Karpas-422 (cell line): ENCODE measurements at regions not wholly inside any gene's neighbourhood (a gene's known extent, or its start where the extent isn't known, plus 50 kb on each side); places are given as distances from the start of the nearest gene placed in this dataset.

ENCODE experiments used
- DNase-seq: peaks from one replicate; pipeline ENCODE4 v3.0.0-alpha.2; 2015
- H2AFZ ChIP-seq: fragments of 200-600 bp; sonication (generic); 2 replicates; pipeline ENCODE4 v1.6.1; 2014; ENCODE audit warnings: antibody characterized with exemption, low read length, mixed read lengths
- H3K27ac ChIP-seq: fragments of 200-600 bp; sonication (generic); 2 replicates; pipeline ENCODE4 v1.5.1; 2014; ENCODE audit warnings: mild to moderate bottlenecking, low read length, moderate library complexity
- H3K27me3 ChIP-seq: fragments of 200-600 bp; sonication (generic); 2 replicates; pipeline ENCODE4 v1.6.1; 2014; ENCODE audit warnings: low read length, mixed read lengths
- H3K36me3 ChIP-seq: fragments of 200-600 bp; sonication (generic); 2 replicates; pipeline ENCODE4 v1.6.1; 2014; ENCODE audit warnings: low read length, mixed read lengths; ENCODE audit not compliant: insufficient read depth
- H3K4me1 ChIP-seq: fragments of 200-600 bp; sonication (generic); 2 replicates; pipeline ENCODE4 v1.6.1; 2014; ENCODE audit warnings: mild to moderate bottlenecking, low read length, mixed read lengths
- H3K4me2 ChIP-seq: fragments of 200-600 bp; sonication (generic); 2 replicates; pipeline ENCODE4 v1.6.1; 2014; ENCODE audit warnings: low read length, low read depth, mild to moderate bottlenecking; ENCODE audit not compliant: poor library complexity, severe bottlenecking
- H3K4me3 ChIP-seq: fragments of 200-600 bp; sonication (generic); 2 replicates; pipeline ENCODE4 v1.5.1; 2014; ENCODE audit warnings: mild to moderate bottlenecking, antibody characterized with exemption, low read length, mixed read lengths
- H3K79me2 ChIP-seq: fragments of 200-600 bp; sonication (generic); 2 replicates; pipeline ENCODE4 v1.6.1; 2014; ENCODE audit warnings: mild to moderate bottlenecking, low read length, mixed read lengths
- H3K9ac ChIP-seq: fragments of 200-600 bp; sonication (generic); 2 replicates; pipeline ENCODE4 v1.6.0; 2014; ENCODE audit warnings: low read length
- H3K9me2 ChIP-seq: fragments of 200-600 bp; sonication (generic), shearing (Covaris generic); replicated peaks from 2 replicates; pipeline ENCODE4 v1.6.0; 2014; ENCODE audit warnings: mild to moderate bottlenecking, low read length, moderate library complexity; ENCODE audit not compliant: insufficient read depth
- H3K9me3 ChIP-seq: fragments of 300-700, 200-600 bp; sonication (generic); 2 replicates; pipeline ENCODE4 v1.6.1; 2014; ENCODE audit warnings: low read length, mixed read lengths
- H4K20me1 ChIP-seq: fragments of 200-600 bp; sonication (generic); 2 replicates; pipeline ENCODE4 v1.6.1; 2014; ENCODE audit warnings: mild to moderate bottlenecking, antibody characterized with exemption, low read length, low read depth; ENCODE audit not compliant: insufficient read depth

GRCh38 chr16:86765389-86766026 lies 187.2 kb downstream of the FOXL1 start:
- Histone ChIP-seq H3K4me2 (no peak overlapping the region), H3K36me3 (no peaks in the 10 kb centered on the region), H3K4me1 (no peaks in the 10 kb centered on the region), H3K9ac (no peak overlapping the region), H3K27me3 (no peaks in the 10 kb centered on the region), H3K9me3 (no peaks in the 10 kb centered on the region), H3K4me3 (no peak overlapping the region), H2AFZ (no peak overlapping the region), H3K9me2 (no peaks in the 10 kb centered on the region), H3K27ac (no peak overlapping the region), H3K79me2 (no peaks in the 10 kb centered on the region), H4K20me1 (no peaks in the 10 kb centered on the region)
- DNase-seq = no peak

GRCh38 chr16:86766700-86767099 lies 188.4 kb downstream of the FOXL1 start:
- Histone ChIP-seq H3K27ac (no peak overlapping the region), H3K36me3 (no peaks in the 10 kb centered on the region), H3K9ac (no peak overlapping the region), H3K4me3 (no peak overlapping the region), H3K9me3 (no peaks in the 10 kb centered on the region), H3K27me3 (no peaks in the 10 kb centered on the region), H4K20me1 (no peaks in the 10 kb centered on the region), H3K79me2 (no peaks in the 10 kb centered on the region), H2AFZ (no peak overlapping the region), H3K9me2 (no peaks in the 10 kb centered on the region), H3K4me1 (no peaks in the 10 kb centered on the region), H3K4me2 (no peak overlapping the region)
- no peak for DNase-seq

- Histone ChIP-seq H3K4me1 (no peaks in the 10 kb centered on the region), H3K79me2 (no peaks in the 10 kb centered on the region), H3K9ac (no peak overlapping the region), H3K9me2 (no peaks in the 10 kb centered on the region), H3K36me3 (no peaks in the 10 kb centered on the region), H3K27ac (no peak overlapping the region), H4K20me1 (no peaks in the 10 kb centered on the region), H3K4me2 (no peak overlapping the region), H2AFZ (no peak overlapping the region), H3K4me3 (no peak overlapping the region), H3K9me3 (no peaks in the 10 kb centered on the region), H3K27me3 (no peaks in the 10 kb centered on the region)
- DNase-seq = no peak
These were observed 190.0 kb downstream of the FOXL1 start for GRCh38 chr16:86768228-86768791.

- no peak for DNase-seq
- no peaks in the 10 kb centered on the region for H3K9me3 ChIP-seq
- no peak overlapping the region for H3K4me3 ChIP-seq
- H2AFZ ChIP-seq = no peak overlapping the region
- H3K4me2 ChIP-seq = no peak overlapping the region
- H3K36me3 ChIP-seq = no peaks in the 10 kb centered on the region
- no peak overlapping the region for H3K9ac ChIP-seq
- no peaks in the 10 kb centered on the region for H3K79me2 ChIP-seq
- H3K4me1 ChIP-seq = no peaks in the 10 kb centered on the region
- no peak overlapping the region for H3K27ac ChIP-seq
- H4K20me1 ChIP-seq = no peaks in the 10 kb centered on the region
- H3K27me3 ChIP-seq = no peaks in the 10 kb centered on the region
- H3K9me2 ChIP-seq = no peaks in the 10 kb centered on the region
These were observed 190.7 kb downstream of the FOXL1 start for GRCh38 chr16:86768999-86769398.

GRCh38 chr16:86771506-86772460 lies 193.4 kb downstream of the FOXL1 start:
- H3K9ac ChIP-seq = no peak overlapping the region
- no peaks in the 10 kb centered on the region for H3K9me3 ChIP-seq
- no peak overlapping the region for H2AFZ ChIP-seq
- no peak for DNase-seq
- H3K9me2 ChIP-seq = no peaks in the 10 kb centered on the region
- no peak overlapping the region for H3K27ac ChIP-seq
- H3K4me1 ChIP-seq = no peaks in the 10 kb centered on the region
- H3K79me2 ChIP-seq = no peaks in the 10 kb centered on the region
- H3K4me3 ChIP-seq = no peak overlapping the region
- H4K20me1 ChIP-seq = no peaks in the 10 kb centered on the region
- no peaks in the 10 kb centered on the region for H3K36me3 ChIP-seq
- H3K4me2 ChIP-seq = no peak overlapping the region
- H3K27me3 ChIP-seq = no peaks in the 10 kb centered on the region

GRCh38 chr16:86772671-86773353 lies 194.5 kb downstream of the FOXL1 start:
- H3K27ac ChIP-seq = no peak overlapping the region
- no peaks in the 10 kb centered on the region for H4K20me1 ChIP-seq
- no peak overlapping the region for H3K4me3 ChIP-seq
- no peaks in the 10 kb centered on the region for H3K27me3 ChIP-seq
- no peaks in the 10 kb centered on the region for H3K9me3 ChIP-seq
- H3K4me1 ChIP-seq = no peaks in the 10 kb centered on the region
- no peaks in the 10 kb centered on the region for H3K36me3 ChIP-seq
- H2AFZ ChIP-seq = no peak overlapping the region
- no peak overlapping the region for H3K4me2 ChIP-seq
- H3K9ac ChIP-seq = no peak overlapping the region
- no peak for DNase-seq
- H3K9me2 ChIP-seq = no peaks in the 10 kb centered on the region
- H3K79me2 ChIP-seq = no peaks in the 10 kb centered on the region

GRCh38 chr16:86773354-86773715 lies 195.0 kb downstream of the FOXL1 start:
- H3K9ac ChIP-seq = no peak overlapping the region
- no peak overlapping the region for H2AFZ ChIP-seq
- H3K4me1 ChIP-seq = no peaks in the 10 kb centered on the region
- no peak overlapping the region for H3K4me3 ChIP-seq
- no peaks in the 10 kb centered on the region for H3K36me3 ChIP-seq
- no peaks in the 10 kb centered on the region for H3K79me2 ChIP-seq
- H3K27ac ChIP-seq = no peak overlapping the region
- H3K27me3 ChIP-seq = no peaks in the 10 kb centered on the region
- no peaks in the 10 kb centered on the region for H4K20me1 ChIP-seq
- no peak for DNase-seq
- H3K9me2 ChIP-seq = no peaks in the 10 kb centered on the region
- H3K9me3 ChIP-seq = no peaks in the 10 kb centered on the region
- H3K4me2 ChIP-seq = no peak overlapping the region

- H3K4me3 ChIP-seq = no peak overlapping the region
- no peaks in the 10 kb centered on the region for H3K9me2 ChIP-seq
- no peaks in the 10 kb centered on the region for H3K4me1 ChIP-seq
- H2AFZ ChIP-seq = no peak overlapping the region
- no peaks in the 10 kb centered on the region for H3K36me3 ChIP-seq
- no peak overlapping the region for H3K4me2 ChIP-seq
- H3K79me2 ChIP-seq = no peaks in the 10 kb centered on the region
- no peak overlapping the region for H3K9ac ChIP-seq
- H3K27ac ChIP-seq = no peak overlapping the region
- H3K9me3 ChIP-seq = no peaks in the 10 kb centered on the region
- no peaks in the 10 kb centered on the region for H4K20me1 ChIP-seq
- DNase-seq = no peak
- no peaks in the 10 kb centered on the region for H3K27me3 ChIP-seq
These were observed 196.6 kb downstream of the FOXL1 start for GRCh38 chr16:86774931-86775330.
